ENCODE measurements at regions not wholly inside any gene's neighbourhood (a gene's known extent, or its start where the extent isn't known, plus 50 kb on each side); places are given as distances from the start of the nearest gene placed in this dataset.

DNA sequence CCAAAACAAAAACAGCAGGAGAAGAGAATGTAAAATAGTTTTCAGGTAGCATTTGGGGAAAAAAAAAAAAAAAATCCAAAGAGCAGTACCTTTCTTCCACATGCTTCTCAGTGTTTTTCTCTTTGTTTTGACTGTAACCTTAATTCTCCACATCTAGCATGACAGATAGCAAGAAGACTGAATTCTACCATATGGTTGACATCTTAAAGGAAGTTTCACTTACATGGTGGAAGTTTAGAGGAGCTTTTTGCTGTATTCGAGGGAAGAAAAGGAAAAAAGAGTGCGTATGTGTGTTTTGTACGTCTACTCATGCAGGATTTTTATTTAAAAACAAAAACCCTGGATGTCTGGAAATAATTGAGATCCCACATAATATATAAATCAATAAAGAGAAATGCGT is 604.8 kb downstream of the CCDC171 start:
- H3K27ac Mint-ChIP-seq, result no peak overlapping the region
- peaks cover 27% of the 10 kb centered on the region for H3K27me3 Mint-ChIP-seq (ENCODE audit: low read depth)
- no peak for TF ChIP-seq CREB1 (CRISPR knock-in tag; IDR thresholded peaks at IDR 0.05)
- TF ChIP-seq MYBL2 (CRISPR knock-in tag; IDR thresholded peaks at IDR 0.05), result no peak
- no peak for TF ChIP-seq FOXP1 (CRISPR knock-in tag; IDR thresholded peaks at IDR 0.05; ENCODE audit: borderline replicate concordance)
- no peak for DNase-seq (ENCODE audit: low spot score)
- no peaks in the 10 kb centered on the region for H3K36me3 Mint-ChIP-seq
- no peak overlapping the region for H3K4me3 Mint-ChIP-seq
- ChIA-PET POLR2A (no interaction called here), CTCF (no interaction called here)
- ATAC-seq, result no peak
- H3K9me3 Mint-ChIP-seq, result no peaks in the 10 kb centered on the region
- H3K4me1 Mint-ChIP-seq, result peaks cover 10% of the 10 kb centered on the region

DNA sequence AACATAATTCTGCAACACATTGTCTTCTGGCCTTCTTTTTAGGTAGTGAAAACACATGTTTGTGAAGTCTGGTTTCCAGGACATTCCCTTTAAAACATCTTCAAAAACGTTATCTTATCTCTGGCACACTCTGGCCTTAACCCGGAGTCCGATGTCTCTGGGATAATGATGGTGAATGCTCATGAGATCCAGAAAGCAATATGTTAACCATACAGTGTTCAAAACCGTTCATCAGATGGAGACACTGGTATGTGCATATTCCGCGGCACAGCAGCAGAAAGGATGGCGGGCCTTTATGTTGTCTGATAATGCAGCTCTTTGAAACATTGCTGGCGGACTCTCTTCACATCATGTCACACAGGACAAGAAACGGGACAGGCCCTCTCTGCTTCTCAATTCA is 605.2 kb downstream of the CCDC171 start:
- ChIA-PET CTCF (no interaction called here), POLR2A (no interaction called here)
- ATAC-seq (no peak), DNase-seq (ENCODE audit: low spot score) (no peak)
- H3K9me3 Mint-ChIP-seq, result no peaks in the 10 kb centered on the region
- H3K27ac Mint-ChIP-seq, result no peak overlapping the region
- no peaks in the 10 kb centered on the region for H3K36me3 Mint-ChIP-seq
- H3K27me3 Mint-ChIP-seq (ENCODE audit: low read depth), result peaks cover 24% of the 10 kb centered on the region
- peaks cover 10% of the 10 kb centered on the region for H3K4me1 Mint-ChIP-seq
- H3K4me3 Mint-ChIP-seq, result no peak overlapping the region
- TF ChIP-seq NFE2L1 (CRISPR knock-in tag; IDR thresholded peaks at IDR 0.05), result no peak
- no peak for TF ChIP-seq ZNF317 (CRISPR knock-in tag; IDR thresholded peaks at IDR 0.05; ENCODE audit: borderline replicate concordance, low read depth)
- TF ChIP-seq, protein P1, sequence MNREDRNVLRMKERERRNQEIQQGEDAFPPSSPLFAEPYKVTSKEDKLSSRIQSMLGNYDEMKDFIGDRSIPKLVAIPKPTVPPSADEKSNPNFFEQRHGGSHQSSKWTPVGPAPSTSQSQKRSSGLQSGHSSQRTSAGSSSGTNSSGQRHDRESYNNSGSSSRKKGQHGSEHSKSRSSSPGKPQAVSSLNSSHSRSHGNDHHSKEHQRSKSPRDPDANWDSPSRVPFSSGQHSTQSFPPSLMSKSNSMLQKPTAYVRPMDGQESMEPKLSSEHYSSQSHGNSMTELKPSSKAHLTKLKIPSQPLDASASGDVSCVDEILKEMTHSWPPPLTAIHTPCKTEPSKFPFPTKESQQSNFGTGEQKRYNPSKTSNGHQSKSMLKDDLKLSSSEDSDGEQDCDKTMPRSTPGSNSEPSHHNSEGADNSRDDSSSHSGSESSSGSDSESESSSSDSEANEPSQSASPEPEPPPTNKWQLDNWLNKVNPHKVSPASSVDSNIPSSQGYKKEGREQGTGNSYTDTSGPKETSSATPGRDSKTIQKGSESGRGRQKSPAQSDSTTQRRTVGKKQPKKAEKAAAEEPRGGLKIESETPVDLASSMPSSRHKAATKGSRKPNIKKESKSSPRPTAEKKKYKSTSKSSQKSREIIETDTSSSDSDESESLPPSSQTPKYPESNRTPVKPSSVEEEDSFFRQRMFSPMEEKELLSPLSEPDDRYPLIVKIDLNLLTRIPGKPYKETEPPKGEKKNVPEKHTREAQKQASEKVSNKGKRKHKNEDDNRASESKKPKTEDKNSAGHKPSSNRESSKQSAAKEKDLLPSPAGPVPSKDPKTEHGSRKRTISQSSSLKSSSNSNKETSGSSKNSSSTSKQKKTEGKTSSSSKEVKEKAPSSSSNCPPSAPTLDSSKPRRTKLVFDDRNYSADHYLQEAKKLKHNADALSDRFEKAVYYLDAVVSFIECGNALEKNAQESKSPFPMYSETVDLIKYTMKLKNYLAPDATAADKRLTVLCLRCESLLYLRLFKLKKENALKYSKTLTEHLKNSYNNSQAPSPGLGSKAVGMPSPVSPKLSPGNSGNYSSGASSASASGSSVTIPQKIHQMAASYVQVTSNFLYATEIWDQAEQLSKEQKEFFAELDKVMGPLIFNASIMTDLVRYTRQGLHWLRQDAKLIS (CRISPR knock-in tag; IDR thresholded peaks at IDR 0.05; ENCODE audit: borderline replicate concordance), result no peak
- no peak for TF ChIP-seq SP1 (CRISPR knock-in tag; conservative IDR thresholded peaks at IDR 0.05)
- no peak for TF ChIP-seq GTF2I (CRISPR knock-in tag; conservative IDR thresholded peaks at IDR 0.05)
- no peak for TF ChIP-seq ELF4 (CRISPR knock-in tag; IDR thresholded peaks at IDR 0.05; ENCODE audit: low read depth)
- no peak for TF ChIP-seq GRHL2 (CRISPR knock-in tag; IDR thresholded peaks at IDR 0.05; ENCODE audit: insufficient replicate concordance, severe bottlenecking)
- TF ChIP-seq JAZF1 (CRISPR knock-in tag; IDR thresholded peaks at IDR 0.05), result no peak
- TF ChIP-seq IRF2 (CRISPR knock-in tag; IDR thresholded peaks at IDR 0.05; ENCODE audit: borderline replicate concordance, low read depth), result no peak
- TF ChIP-seq ESRRA (CRISPR knock-in tag; IDR thresholded peaks at IDR 0.05; ENCODE audit: borderline replicate concordance), result no peak
- TF ChIP-seq ZNF232 (CRISPR knock-in tag; IDR thresholded peaks at IDR 0.05), result no peak
- TF ChIP-seq, protein P2, sequence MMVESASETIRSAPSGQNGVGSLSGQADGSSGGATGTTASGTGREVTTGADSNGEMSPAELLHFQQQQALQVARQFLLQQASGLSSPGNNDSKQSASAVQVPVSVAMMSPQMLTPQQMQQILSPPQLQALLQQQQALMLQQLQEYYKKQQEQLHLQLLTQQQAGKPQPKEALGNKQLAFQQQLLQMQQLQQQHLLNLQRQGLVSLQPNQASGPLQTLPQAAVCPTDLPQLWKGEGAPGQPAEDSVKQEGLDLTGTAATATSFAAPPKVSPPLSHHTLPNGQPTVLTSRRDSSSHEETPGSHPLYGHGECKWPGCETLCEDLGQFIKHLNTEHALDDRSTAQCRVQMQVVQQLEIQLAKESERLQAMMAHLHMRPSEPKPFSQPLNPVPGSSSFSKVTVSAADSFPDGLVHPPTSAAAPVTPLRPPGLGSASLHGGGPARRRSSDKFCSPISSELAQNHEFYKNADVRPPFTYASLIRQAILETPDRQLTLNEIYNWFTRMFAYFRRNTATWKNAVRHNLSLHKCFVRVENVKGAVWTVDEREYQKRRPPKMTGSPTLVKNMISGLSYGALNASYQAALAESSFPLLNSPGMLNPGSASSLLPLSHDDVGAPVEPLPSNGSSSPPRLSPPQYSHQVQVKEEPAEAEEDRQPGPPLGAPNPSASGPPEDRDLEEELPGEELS (CRISPR knock-in tag; IDR thresholded peaks at IDR 0.05), result no peak
- no peak for TF ChIP-seq CBFB (CRISPR knock-in tag; IDR thresholded peaks at IDR 0.05; ENCODE audit: low read depth)
- no peak for TF ChIP-seq SMAD3 (CRISPR knock-in tag; IDR thresholded peaks at IDR 0.05; ENCODE audit: borderline replicate concordance)
- TF ChIP-seq, protein P3, sequence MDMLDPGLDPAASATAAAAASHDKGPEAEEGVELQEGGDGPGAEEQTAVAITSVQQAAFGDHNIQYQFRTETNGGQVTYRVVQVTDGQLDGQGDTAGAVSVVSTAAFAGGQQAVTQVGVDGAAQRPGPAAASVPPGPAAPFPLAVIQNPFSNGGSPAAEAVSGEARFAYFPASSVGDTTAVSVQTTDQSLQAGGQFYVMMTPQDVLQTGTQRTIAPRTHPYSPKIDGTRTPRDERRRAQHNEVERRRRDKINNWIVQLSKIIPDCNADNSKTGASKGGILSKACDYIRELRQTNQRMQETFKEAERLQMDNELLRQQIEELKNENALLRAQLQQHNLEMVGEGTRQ (CRISPR knock-in tag; IDR thresholded peaks at IDR 0.05), result no peak
- TF ChIP-seq MXD4 (CRISPR knock-in tag; IDR thresholded peaks at IDR 0.05; ENCODE audit: borderline replicate concordance), result no peak
- TF ChIP-seq EMX1 (CRISPR knock-in tag; IDR thresholded peaks at IDR 0.05), result no peak
